ENCODE measurements at regions not wholly inside any gene's neighbourhood (a gene's known extent, or its start where the extent isn't known, plus 50 kb on each side); places are given as distances from the start of the nearest gene placed in this dataset.

DNA sequence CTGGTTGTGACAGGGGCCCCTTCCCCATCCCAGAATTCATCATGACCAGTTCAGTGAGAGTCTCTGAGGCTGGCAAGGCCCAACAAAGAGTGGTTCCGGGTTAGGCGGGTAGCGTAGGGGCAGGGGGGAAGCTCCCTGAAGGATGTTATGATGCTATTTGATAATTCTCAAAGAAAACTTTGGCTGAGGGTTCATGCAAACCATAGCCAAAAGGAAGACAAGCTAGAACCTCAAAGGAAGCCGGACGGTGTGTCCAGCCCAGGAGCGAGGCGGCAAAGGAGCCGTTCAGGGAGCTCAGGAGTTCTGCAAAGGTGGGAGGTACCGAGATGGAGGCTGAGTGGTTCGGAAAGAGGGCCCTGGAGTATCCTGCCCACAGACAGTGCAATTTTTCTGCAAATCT lies 226.8 kb upstream of the RAB6C start:
- Histone ChIP-seq H3K4me1 (ENCODE audit: control insufficient read depth, low read length) (no peaks in the 10 kb centered on the region), H3K27me3 (ENCODE audit: control insufficient read depth, low read length) (no peaks in the 10 kb centered on the region), H3K79me2 (ENCODE audit: control insufficient read depth, low read length) (no peaks in the 10 kb centered on the region), H3K36me3 (ENCODE audit: control insufficient read depth, low read length) (no peaks in the 10 kb centered on the region), H3K4me3 (ENCODE audit: low read length) (no peak overlapping the region), H4K20me1 (ENCODE audit: control insufficient read depth, insufficient read depth, low read depth, low read length) (no peaks in the 10 kb centered on the region), H3K9me2 (replicated peaks; ENCODE audit: control insufficient read depth, low read length) (no peaks in the 10 kb centered on the region), H3K27ac (ENCODE audit: low read depth, low read length) (no peak overlapping the region), H3K4me2 (ENCODE audit: low read length) (no peak overlapping the region), H3K9me3 (ENCODE audit: control insufficient read depth, insufficient read depth, low read length) (no peaks in the 10 kb centered on the region), H3F3A (ENCODE audit: control insufficient read depth, insufficient read depth) (no peaks in the 10 kb centered on the region)
- no peak for TF ChIP-seq EZH2phosphoT487 (IDR thresholded peaks at IDR 0.05; ENCODE audit: borderline replicate concordance, low read length)
- TF ChIP-seq, protein P1, sequence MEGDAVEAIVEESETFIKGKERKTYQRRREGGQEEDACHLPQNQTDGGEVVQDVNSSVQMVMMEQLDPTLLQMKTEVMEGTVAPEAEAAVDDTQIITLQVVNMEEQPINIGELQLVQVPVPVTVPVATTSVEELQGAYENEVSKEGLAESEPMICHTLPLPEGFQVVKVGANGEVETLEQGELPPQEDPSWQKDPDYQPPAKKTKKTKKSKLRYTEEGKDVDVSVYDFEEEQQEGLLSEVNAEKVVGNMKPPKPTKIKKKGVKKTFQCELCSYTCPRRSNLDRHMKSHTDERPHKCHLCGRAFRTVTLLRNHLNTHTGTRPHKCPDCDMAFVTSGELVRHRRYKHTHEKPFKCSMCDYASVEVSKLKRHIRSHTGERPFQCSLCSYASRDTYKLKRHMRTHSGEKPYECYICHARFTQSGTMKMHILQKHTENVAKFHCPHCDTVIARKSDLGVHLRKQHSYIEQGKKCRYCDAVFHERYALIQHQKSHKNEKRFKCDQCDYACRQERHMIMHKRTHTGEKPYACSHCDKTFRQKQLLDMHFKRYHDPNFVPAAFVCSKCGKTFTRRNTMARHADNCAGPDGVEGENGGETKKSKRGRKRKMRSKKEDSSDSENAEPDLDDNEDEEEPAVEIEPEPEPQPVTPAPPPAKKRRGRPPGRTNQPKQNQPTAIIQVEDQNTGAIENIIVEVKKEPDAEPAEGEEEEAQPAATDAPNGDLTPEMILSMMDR (IDR thresholded peaks at IDR 0.05; ENCODE audit: low read depth, low read length, poor library complexity, severe bottlenecking) = no peak

DNA sequence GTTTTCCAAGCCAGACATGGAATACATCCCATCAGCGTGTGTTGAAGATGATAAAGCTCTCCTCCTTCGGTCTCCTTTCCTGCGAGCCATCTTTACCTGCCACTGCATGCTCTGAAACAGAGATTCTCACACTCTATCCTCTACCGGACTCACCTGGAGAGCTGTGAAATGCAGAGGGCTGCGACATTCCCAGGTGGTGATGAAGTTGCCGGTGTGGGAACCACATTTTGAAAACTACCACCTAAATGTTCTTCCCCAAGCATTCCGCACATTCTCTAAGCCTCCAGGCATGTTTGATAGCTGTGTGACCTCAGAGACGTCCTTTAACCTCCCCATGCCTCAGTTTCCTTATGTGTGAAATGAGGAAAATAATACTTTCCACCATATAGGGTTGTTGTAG lies 226.2 kb upstream of the RAB6C start:
- no peak overlapping the region for H3K4me3 ChIP-seq (ENCODE audit: low read length)
- H3K27ac ChIP-seq (ENCODE audit: low read depth, low read length) = no peak overlapping the region
- H3K9me3 ChIP-seq (ENCODE audit: control insufficient read depth, insufficient read depth, low read length) = no peaks in the 10 kb centered on the region
- no peaks in the 10 kb centered on the region for H4K20me1 ChIP-seq (ENCODE audit: control insufficient read depth, insufficient read depth, low read depth, low read length)
- no peaks in the 10 kb centered on the region for H3K9me2 ChIP-seq (replicated peaks; ENCODE audit: control insufficient read depth, low read length)
- H3K27me3 ChIP-seq (ENCODE audit: control insufficient read depth, low read length) = no peaks in the 10 kb centered on the region
- no peaks in the 10 kb centered on the region for H3F3A ChIP-seq (ENCODE audit: control insufficient read depth, insufficient read depth)
- H3K36me3 ChIP-seq (ENCODE audit: control insufficient read depth, low read length) = no peaks in the 10 kb centered on the region
- H3K79me2 ChIP-seq (ENCODE audit: control insufficient read depth, low read length) = no peaks in the 10 kb centered on the region
- H3K4me1 ChIP-seq (ENCODE audit: control insufficient read depth, low read length) = no peaks in the 10 kb centered on the region
- TF ChIP-seq EZH2phosphoT487 (IDR thresholded peaks at IDR 0.05; ENCODE audit: borderline replicate concordance, low read length) = no peak
- TF ChIP-seq, protein P1 (IDR thresholded peaks at IDR 0.05; ENCODE audit: low read depth, low read length, poor library complexity, severe bottlenecking) = no peak
- H3K4me2 ChIP-seq (ENCODE audit: low read length) = no peak overlapping the region

DNA sequence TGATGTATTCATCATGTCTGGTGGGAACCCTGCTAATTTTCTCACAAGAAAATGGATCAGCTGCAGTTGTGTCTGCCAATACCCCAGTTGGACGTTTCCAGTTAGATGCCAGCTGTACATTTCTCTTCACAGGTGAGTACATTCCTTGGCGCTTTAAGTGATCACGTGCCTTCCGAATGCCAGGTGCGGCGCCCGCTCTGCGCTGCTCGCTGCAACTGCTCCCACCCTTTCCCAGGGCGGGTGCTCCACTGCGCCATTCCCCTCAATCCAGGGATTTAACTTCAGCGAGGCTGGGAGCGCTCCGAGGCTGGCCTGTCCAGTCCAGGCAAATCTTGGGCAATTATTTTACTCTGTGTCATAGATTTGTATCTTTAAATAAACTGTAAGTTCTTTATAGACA lies 225.0 kb upstream of the RAB6C start:
- TF ChIP-seq, protein P1 (IDR thresholded peaks at IDR 0.05; ENCODE audit: low read depth, low read length, poor library complexity, severe bottlenecking) = no peak
- TF ChIP-seq EZH2phosphoT487 (IDR thresholded peaks at IDR 0.05; ENCODE audit: borderline replicate concordance, low read length) = no peak
- no peaks in the 10 kb centered on the region for H3K9me3 ChIP-seq (ENCODE audit: control insufficient read depth, insufficient read depth, low read length)

DNA sequence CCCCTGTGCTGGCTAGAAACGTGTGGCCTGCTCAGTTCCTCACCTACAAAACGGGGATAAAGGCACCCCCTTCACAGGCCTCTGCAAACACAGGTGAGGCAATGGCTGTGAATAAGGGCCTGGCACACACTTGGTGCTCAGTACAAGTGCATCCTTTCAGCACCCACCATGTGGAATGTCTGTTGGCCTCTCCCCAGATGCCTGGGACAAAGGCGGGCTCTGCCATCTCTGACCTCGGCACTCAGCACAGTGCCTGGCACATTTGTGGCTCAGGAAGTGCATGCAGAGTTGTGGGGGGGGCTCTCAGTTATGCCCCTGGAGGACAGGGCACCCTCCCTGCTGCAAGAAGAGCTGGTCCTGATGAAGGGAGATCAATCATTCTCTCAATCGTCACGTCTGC lies 224.6 kb upstream of the RAB6C start:
- Histone ChIP-seq H3K79me2 (ENCODE audit: control insufficient read depth, low read length) (no peaks in the 10 kb centered on the region), H4K20me1 (ENCODE audit: control insufficient read depth, insufficient read depth, low read depth, low read length) (no peaks in the 10 kb centered on the region), H3K4me3 (ENCODE audit: low read length) (no peak overlapping the region), H3K9me2 (replicated peaks; ENCODE audit: control insufficient read depth, low read length) (no peaks in the 10 kb centered on the region), H3K4me1 (ENCODE audit: control insufficient read depth, low read length) (no peaks in the 10 kb centered on the region), H3K27me3 (ENCODE audit: control insufficient read depth, low read length) (no peaks in the 10 kb centered on the region), H3F3A (ENCODE audit: control insufficient read depth, insufficient read depth) (no peaks in the 10 kb centered on the region), H3K4me2 (ENCODE audit: low read length) (no peak overlapping the region), H3K9me3 (ENCODE audit: control insufficient read depth, insufficient read depth, low read length) (no peaks in the 10 kb centered on the region), H3K27ac (ENCODE audit: low read depth, low read length) (no peak overlapping the region), H3K36me3 (ENCODE audit: control insufficient read depth, low read length) (no peaks in the 10 kb centered on the region)
- no peak for TF ChIP-seq EZH2phosphoT487 (IDR thresholded peaks at IDR 0.05; ENCODE audit: borderline replicate concordance, low read length)
- TF ChIP-seq, protein P1 (IDR thresholded peaks at IDR 0.05; ENCODE audit: low read depth, low read length, poor library complexity, severe bottlenecking) = no peak

More for the DNA sequence above, 225.0 kb upstream of the RAB6C start:
- no peaks in the 10 kb centered on the region for H3K9me2 ChIP-seq (replicated peaks; ENCODE audit: control insufficient read depth, low read length)
- H3K4me2 ChIP-seq (ENCODE audit: low read length) = no peak overlapping the region
- no peaks in the 10 kb centered on the region for H3K4me1 ChIP-seq (ENCODE audit: control insufficient read depth, low read length)
- no peaks in the 10 kb centered on the region for H3K79me2 ChIP-seq (ENCODE audit: control insufficient read depth, low read length)
- H3K27ac ChIP-seq (ENCODE audit: low read depth, low read length) = no peak overlapping the region
- H4K20me1 ChIP-seq (ENCODE audit: control insufficient read depth, insufficient read depth, low read depth, low read length) = no peaks in the 10 kb centered on the region
- no peak overlapping the region for H3K4me3 ChIP-seq (ENCODE audit: low read length)
- H3K36me3 ChIP-seq (ENCODE audit: control insufficient read depth, low read length) = no peaks in the 10 kb centered on the region
- H3K27me3 ChIP-seq (ENCODE audit: control insufficient read depth, low read length) = no peaks in the 10 kb centered on the region
- H3F3A ChIP-seq (ENCODE audit: control insufficient read depth, insufficient read depth) = no peaks in the 10 kb centered on the region

All from DOHH2 (cell line).